Inflammatory macrophage (primary cell): ENCODE measurements at regions not wholly inside any gene's neighbourhood (a gene's known extent, or its start where the extent isn't known, plus 50 kb on each side); places are given as distances from the start of the nearest gene placed in this dataset.
"Not testable (repeated sequence)": the region's sequence is repeated elsewhere in the genome, so short reads cannot be mapped to it uniquely, and the experiment has no call there.

ENCODE experiments used
- DNase-seq, 2 donors: peaks; one replicate each; pipeline ENCODE4 v3.0.0-alpha.2; 2020 to 2022

GRCh38 chr2:116769514-116769913 is 1045.0 kb upstream of the DDX18 start:
- no peak for DNase-seq

- no peak for DNase-seq
Measured at GRCh38 chr2:116776556-116776955, 1037.9 kb upstream of the DDX18 start.

- DNase-seq = no peak
Measured at GRCh38 chr2:116787848-116788247, 1026.6 kb upstream of the DDX18 start.

GRCh38 chr2:116802671-116803070 is 1011.8 kb upstream of the DDX18 start:
- DNase-seq = no peak

- no peak for DNase-seq
Measured at GRCh38 chr2:116804901-116805300, 1009.6 kb upstream of the DDX18 start.

- not testable (repeated sequence) for DNase-seq
Measured at GRCh38 chr2:116806505-116806904, 1008.0 kb upstream of the DDX18 start.

GRCh38 chr2:116809109-116809508 is 1005.4 kb upstream of the DDX18 start:
- no peak for DNase-seq

- DNase-seq = no peak
Measured at GRCh38 chr2:116810071-116810470, 1004.4 kb upstream of the DDX18 start.

GRCh38 chr2:116810645-116811044 is 1003.8 kb upstream of the DDX18 start:
- no peak for DNase-seq

GRCh38 chr2:116819355-116819754 is 995.1 kb upstream of the DDX18 start:
- DNase-seq = no peak

- no peak for DNase-seq
Measured at GRCh38 chr2:116820986-116821385, 993.5 kb upstream of the DDX18 start.

GRCh38 chr2:116829543-116829942 is 984.9 kb upstream of the DDX18 start:
- not testable (repeated sequence) for DNase-seq

- DNase-seq = no peak
Measured at GRCh38 chr2:116832148-116832547, 982.3 kb upstream of the DDX18 start.

GRCh38 chr2:116833052-116833451 is 981.4 kb upstream of the DDX18 start:
- no peak for DNase-seq

GRCh38 chr2:116842164-116842563 is 972.3 kb upstream of the DDX18 start:
- no peak for DNase-seq

GRCh38 chr2:116859708-116860107 is 954.8 kb upstream of the DDX18 start:
- no peak for DNase-seq

GRCh38 chr2:116874021-116874420 is 940.5 kb upstream of the DDX18 start:
- DNase-seq = no peak

- DNase-seq = no peak
Measured at GRCh38 chr2:116877274-116877673, 937.2 kb upstream of the DDX18 start.

GRCh38 chr2:116877944-116878343 is 936.5 kb upstream of the DDX18 start:
- DNase-seq = no peak

- no peak for DNase-seq
Measured at GRCh38 chr2:116879650-116880160, 934.8 kb upstream of the DDX18 start.

- no peak for DNase-seq
Measured at GRCh38 chr2:116891191-116891590, 923.3 kb upstream of the DDX18 start.

GRCh38 chr2:116911540-116911939 is 903.0 kb upstream of the DDX18 start:
- no peak for DNase-seq

GRCh38 chr2:116915673-116916072 is 898.8 kb upstream of the DDX18 start:
- no peak for DNase-seq

GRCh38 chr2:116917196-116917595 is 897.3 kb upstream of the DDX18 start:
- DNase-seq = no peak

- no peak for DNase-seq
Measured at GRCh38 chr2:116918574-116918973, 895.9 kb upstream of the DDX18 start.

GRCh38 chr2:116922414-116922813 is 892.1 kb upstream of the DDX18 start:
- DNase-seq = no peak
